ENCODE measurements at regions not wholly inside any gene's neighbourhood (a gene's known extent, or its start where the extent isn't known, plus 50 kb on each side); places are given as distances from the start of the nearest gene placed in this dataset.

DNA sequence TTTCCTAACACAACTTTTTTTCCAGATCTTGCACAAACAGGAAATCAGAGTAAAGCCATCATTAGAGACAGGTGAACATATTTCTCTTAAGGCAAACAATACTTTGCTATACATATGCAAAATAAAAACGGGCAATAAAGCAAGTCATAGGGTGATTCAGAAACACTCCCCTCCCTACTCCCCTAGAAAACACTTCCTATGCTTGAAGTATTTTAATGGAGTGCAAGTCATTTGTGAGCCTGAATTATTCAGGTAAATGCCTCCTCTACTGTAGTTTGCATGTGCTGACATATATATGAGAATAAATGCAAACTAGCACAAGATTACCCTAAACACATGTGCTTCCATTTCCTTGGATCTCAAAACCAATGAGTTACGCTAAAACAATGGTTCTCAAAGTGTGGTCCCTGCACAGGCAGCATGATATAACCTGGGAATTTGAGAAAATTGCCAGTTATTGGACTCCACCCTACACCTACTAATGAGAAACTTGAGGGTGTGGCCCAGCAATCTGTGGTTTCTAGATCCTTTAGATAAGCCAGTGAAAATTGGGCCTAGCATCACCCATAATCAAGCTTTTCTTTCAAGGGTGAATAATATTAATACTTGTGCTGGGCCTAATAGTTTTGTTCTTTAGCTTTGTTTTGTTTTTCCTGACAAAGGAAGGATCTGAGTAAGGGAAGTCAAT is 159.7 kb upstream of the BMP4 start:
- ChIA-PET CTCF (ENCODE audit: partially characterized antibody) (interaction anchor here (0.7 to 1.4 kb wide), 4 partner anchors 9 to 213 kb away, joined by 3 read pairs; no protein-coding TSS in a partner anchor), POLR2A (ENCODE audit: partially characterized antibody) (no interaction called here)
- DNase-seq (ENCODE audit: low read depth in 1 of 2, low spot score in 2 of 2) (no peak), FAIRE-seq (no peak)
- no peak for TF ChIP-seq EGR1 (IDR thresholded peaks at IDR 0.05; ENCODE audit: borderline replicate concordance, low read depth, low read length)
- no peak for TF ChIP-seq SIX5 (IDR thresholded peaks at IDR 0.05; ENCODE audit: low read depth, low read length)
- no peak for TF ChIP-seq EP300 (IDR thresholded peaks at IDR 0.05; ENCODE audit: borderline replicate concordance in 1 of 2, low read depth in 2 of 2, low read length in 2 of 2)
- TF ChIP-seq ASH2L (IDR thresholded peaks at IDR 0.05; ENCODE audit: low read length), result no peak
- no peak for TF ChIP-seq RNF2 (IDR thresholded peaks at IDR 0.05; ENCODE audit: borderline replicate concordance, low read depth, low read length, missing control alignments, poor library complexity, severe bottlenecking)
- no peak for TF ChIP-seq CHD2 (IDR thresholded peaks at IDR 0.05; ENCODE audit: low read length)
- TF ChIP-seq HDAC2 (IDR thresholded peaks at IDR 0.05; ENCODE audit: borderline replicate concordance in 1 of 2, low read depth in 2 of 2, low read length in 2 of 2), result no peak
- TF ChIP-seq HDAC6 (IDR thresholded peaks at IDR 0.05; ENCODE audit: low read depth, low read length), result no peak
- no peak overlapping the region for H2AK5ac ChIP-seq (ENCODE audit: low read depth, low read length)
- no peak overlapping the region for H3K4me3 ChIP-seq (ENCODE audit: extremely low read depth in 1 of 4, insufficient read depth in 2 of 4, low read depth in 3 of 4, low read length in 4 of 4)
- H3K56ac ChIP-seq (replicated peaks; ENCODE audit: insufficient read length, low read depth, low read length), result no peak overlapping the region
- no peak overlapping the region for H3K18ac ChIP-seq (ENCODE audit: extremely low read depth, low read length)
- no peak overlapping the region for H2BK12ac ChIP-seq (ENCODE audit: low read depth, low read length)
- H3K36me3 ChIP-seq (ENCODE audit: control insufficient read depth in 2 of 4, insufficient read depth in 4 of 4, low read length in 3 of 4), result no peaks in the 10 kb centered on the region
- no peaks in the 10 kb centered on the region for H3K79me1 ChIP-seq (ENCODE audit: low read depth, low read length)
- no peaks in the 10 kb centered on the region for H3K79me2 ChIP-seq (ENCODE audit: control insufficient read depth in 1 of 2, insufficient read depth in 2 of 2, low read length in 2 of 2)
- no peak overlapping the region for H2AFZ ChIP-seq (ENCODE audit: low read length)
- no peaks in the 10 kb centered on the region for H3K27me3 ChIP-seq (replicated peaks in 1 of 4; ENCODE audit: control insufficient read depth in 3 of 4, extremely low read depth in 1 of 4, insufficient read depth in 3 of 4, low read length in 3 of 4)
- H4K8ac ChIP-seq (ENCODE audit: extremely low read depth, insufficient read depth, low read length), result no peak overlapping the region
- no peak overlapping the region for H2BK15ac ChIP-seq (ENCODE audit: low read length)
- no peak overlapping the region for H3K23ac ChIP-seq (ENCODE audit: insufficient read length)
- no peaks in the 10 kb centered on the region for H3K4me1 ChIP-seq (replicated peaks in 1 of 4; ENCODE audit: control insufficient read depth in 3 of 4, insufficient read depth in 4 of 4, low read length in 3 of 4)
- H2BK120ac ChIP-seq (replicated peaks; ENCODE audit: low read depth, low read length), result no peak overlapping the region
- H4K20me1 ChIP-seq (replicated peaks in 1 of 2; ENCODE audit: control insufficient read depth in 1 of 2, insufficient read depth in 2 of 2, low read length in 2 of 2), result no peaks in the 10 kb centered on the region
- H2BK20ac ChIP-seq (ENCODE audit: low read length), result no peak overlapping the region
- no peaks in the 10 kb centered on the region for H3K23me2 ChIP-seq (ENCODE audit: low read depth, low read length)
- no peaks in the 10 kb centered on the region for H3K9me3 ChIP-seq (ENCODE audit: insufficient read depth in 2 of 2, low read depth in 1 of 2, low read length in 1 of 2)
- H3K9ac ChIP-seq (replicated peaks in 1 of 4; ENCODE audit: extremely low read depth in 1 of 4, low read depth in 3 of 4, low read length in 3 of 4), result no peak overlapping the region
- no peak overlapping the region for H2BK5ac ChIP-seq (ENCODE audit: low read depth, low read length)
- no peak overlapping the region for H3K4ac ChIP-seq (replicated peaks; ENCODE audit: insufficient read length, low read depth, low read length)
- 93% methylated on average over 2 of the region's 2 CpGs; no CpG with 5 or more reads in 1 of the 2 experiments for WGBS, 2 experiments (ENCODE audit: extremely low coverage in 1 of 2, insufficient coverage in 1 of 2, insufficient read length in 1 of 2, insufficient replicate concordance in 2 of 2, low coverage in 1 of 2, low lambda C conversion rate in 2 of 2, missing lambda C conversion rate in 1 of 2)
- no peak overlapping the region for H3K4me2 ChIP-seq (ENCODE audit: insufficient read depth in 1 of 2, low read depth in 2 of 2, low read length in 2 of 2)
- H4K91ac ChIP-seq (replicated peaks; ENCODE audit: insufficient read length, low read length), result no peak overlapping the region
- no peak overlapping the region; the same call in 1 of the 2 replicates for H3K27ac ChIP-seq (ENCODE audit: low read depth, low read length)
- no peak overlapping the region for H3K14ac ChIP-seq (ENCODE audit: insufficient read length)
- H4K5ac ChIP-seq (ENCODE audit: insufficient read length, low read depth, low read length), result no peak overlapping the region
